ENCODE measurements at regions not wholly inside any gene's neighbourhood (a gene's known extent, or its start where the extent isn't known, plus 50 kb on each side); places are given as distances from the start of the nearest gene placed in this dataset.

GRCh38 chr10:53749439-53749838, 976.9 kb upstream of the MBL2 start:
- DNase-seq (ENCODE audit: low spot score): no peak

DNA sequence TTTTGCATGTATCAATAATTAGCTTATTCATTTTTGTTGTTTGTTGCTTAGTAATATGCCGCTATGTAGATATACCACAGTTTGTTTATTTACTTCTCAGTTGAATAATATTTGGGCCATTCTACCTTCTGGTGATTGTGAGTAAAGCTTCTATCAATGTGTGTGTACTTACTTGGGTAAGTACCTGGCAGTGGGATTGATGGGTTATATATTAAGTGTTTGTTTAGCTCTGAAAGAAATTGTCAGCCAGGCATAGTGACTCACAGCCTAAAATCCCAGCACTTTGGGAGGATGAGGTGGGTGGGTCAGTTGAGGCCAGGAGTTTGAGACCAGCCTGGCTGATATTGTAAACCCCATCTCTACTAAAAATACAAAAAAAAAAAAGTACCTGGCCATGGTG, 975.7 kb upstream of the MBL2 start:
- no peak for DNase-seq (ENCODE audit: low spot score)

- DNase-seq (ENCODE audit: low spot score): no peak
These were observed 972.2 kb upstream of the MBL2 start for GRCh38 chr10:53744746-53745145.

- no peak for DNase-seq (ENCODE audit: low spot score)
These were observed 971.6 kb upstream of the MBL2 start for GRCh38 chr10:53744176-53744575.

DNA sequence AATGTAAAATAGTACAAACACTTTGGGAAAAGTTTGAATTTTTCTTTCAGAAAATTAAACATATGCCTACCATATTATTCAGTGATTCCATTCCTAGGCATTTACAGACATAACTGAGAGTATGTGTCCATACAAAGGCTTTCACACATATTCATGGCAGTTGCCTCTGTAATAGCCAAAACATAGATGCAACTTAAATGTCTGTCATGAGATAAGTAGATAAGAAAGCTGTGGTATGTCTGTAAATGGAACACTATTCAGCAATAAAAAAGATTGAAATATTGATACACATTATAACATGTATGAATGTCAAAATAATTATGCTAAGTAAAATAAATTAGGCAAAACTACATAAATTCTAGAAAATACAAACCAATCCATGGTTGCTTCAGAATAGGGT, 964.5 kb upstream of the MBL2 start:
- DNase-seq (ENCODE audit: low spot score): no peak

- DNase-seq (ENCODE audit: low spot score): no peak
These were observed 954.3 kb upstream of the MBL2 start for GRCh38 chr10:53726921-53727320.

GRCh38 chr10:53724581-53724980, 952.0 kb upstream of the MBL2 start:
- DNase-seq (ENCODE audit: low spot score): no peak

- no peak for DNase-seq (ENCODE audit: low spot score)
These were observed 947.1 kb upstream of the MBL2 start for GRCh38 chr10:53719658-53720057.

DNA sequence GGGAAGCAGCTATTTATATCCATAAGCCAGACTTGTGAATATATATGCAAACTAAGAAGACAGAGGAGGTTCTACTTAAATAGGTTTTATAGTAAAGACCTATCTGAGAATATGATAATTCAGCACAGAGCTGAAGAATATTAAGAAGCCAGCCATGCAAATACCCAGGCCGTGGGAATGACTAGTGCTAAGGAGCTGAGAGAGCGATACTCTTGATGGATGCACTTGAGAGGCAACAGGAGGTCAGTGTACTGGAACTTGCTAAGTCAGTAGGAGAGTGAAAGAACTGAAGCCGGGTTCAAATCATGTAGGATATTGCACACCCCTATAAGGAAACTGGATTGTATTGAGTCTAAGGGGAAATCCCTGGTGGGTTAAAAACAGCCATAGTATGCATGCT, 943.6 kb upstream of the MBL2 start:
- DNase-seq (ENCODE audit: low spot score): no peak

GRCh38 chr10:53713431-53713830, 940.8 kb upstream of the MBL2 start:
- DNase-seq (ENCODE audit: low spot score): no peak

DNA sequence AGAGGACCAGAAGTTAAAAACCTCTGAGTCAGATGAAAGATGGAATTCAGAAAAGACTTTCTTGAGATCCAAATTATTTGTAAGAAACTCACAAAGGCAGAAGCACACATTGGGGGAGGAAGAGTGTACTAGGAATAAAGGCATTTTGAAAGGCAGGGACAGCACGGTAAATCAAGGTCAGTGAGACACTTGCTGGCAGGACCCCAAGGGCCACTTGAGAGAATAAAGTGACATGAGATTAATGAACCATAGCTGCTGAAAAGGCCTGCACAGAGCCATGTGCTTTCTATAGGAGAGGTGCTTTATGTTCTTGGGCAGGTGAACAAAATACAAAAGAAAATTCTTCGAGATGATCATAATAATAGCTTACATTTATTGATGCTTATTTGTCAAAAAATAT, 929.9 kb upstream of the MBL2 start:
- no peak for DNase-seq (ENCODE audit: low spot score)

- DNase-seq (ENCODE audit: low spot score): no peak
These were observed 928.6 kb upstream of the MBL2 start for GRCh38 chr10:53701213-53701612.

DNA sequence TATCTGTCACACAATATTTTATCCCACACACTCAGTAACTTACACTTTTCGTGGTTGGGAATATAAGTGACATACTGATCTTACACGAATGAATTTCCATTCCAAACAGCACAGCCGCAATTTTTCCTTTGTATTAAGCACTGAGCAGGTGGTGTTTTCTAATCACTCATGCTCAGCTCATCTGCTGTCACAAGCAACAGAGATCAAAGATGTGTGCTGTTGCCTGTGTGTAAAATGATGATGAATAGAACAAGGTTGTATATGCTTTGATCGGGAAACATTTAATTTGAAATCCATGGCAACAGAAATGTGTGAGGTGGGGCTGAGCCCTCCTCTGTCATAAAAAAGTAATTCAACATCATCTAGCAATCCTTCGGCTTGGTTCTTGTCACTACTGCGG, 927.7 kb upstream of the MBL2 start:
- DNase-seq (ENCODE audit: low spot score): no peak

GRCh38 chr10:53699684-53700083, 927.1 kb upstream of the MBL2 start:
- no peak for DNase-seq (ENCODE audit: low spot score)

GRCh38 chr10:53699231-53699630, 926.6 kb upstream of the MBL2 start:
- DNase-seq (ENCODE audit: low spot score): no peak

DNA sequence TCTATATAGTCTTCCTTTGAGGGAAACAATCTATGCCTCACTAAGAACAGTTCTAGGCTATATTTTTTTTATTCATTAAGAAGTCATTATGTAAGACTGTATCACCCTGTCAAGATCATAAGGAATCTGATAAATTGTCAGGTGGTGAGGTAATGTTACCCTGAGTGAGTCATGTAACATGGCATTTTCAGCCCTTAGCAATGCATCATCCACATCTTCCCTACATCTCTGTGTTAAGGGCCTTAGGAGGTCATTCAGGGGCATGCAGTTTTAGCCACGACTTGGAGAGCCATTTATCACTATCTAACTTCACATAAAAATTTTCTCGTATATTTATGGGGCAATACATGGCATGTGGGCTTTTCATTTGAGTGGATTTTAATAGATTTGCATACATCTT, 924.5 kb upstream of the MBL2 start:
- DNase-seq (ENCODE audit: low spot score): no peak

DNA sequence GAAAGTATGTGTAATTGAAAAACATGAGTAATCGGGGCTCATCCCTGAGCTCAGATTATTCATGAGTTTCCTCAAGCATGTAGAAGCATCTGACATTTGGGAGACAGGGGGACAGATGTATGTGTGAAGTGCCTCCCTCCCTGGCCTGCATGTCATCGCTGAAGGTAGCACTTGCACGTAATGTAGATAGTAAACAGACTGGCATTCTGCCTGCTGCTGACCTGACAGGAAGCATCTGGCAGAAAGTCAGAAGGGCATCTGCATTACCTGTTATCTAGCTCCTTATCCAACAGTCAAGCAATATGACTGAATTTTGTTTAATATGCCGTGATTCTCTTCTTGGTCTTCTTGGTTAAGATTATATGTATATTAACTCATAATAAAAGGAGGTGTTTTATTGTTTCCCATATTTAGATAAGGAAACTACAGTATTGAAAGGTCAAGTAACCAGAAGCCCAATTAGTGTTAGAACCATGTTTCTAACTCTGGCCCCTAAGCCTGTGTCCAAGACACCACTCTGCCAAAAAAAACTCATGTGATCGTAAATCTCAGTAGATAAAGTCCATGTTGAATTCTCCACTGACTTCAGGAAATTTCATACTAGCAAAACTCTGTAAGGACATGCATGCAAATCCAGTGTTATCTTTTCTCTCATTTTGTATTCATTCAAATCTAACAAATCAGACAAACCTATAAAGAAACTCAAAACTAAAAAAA, 918.1 kb upstream of the MBL2 start:
- no peak for DNase-seq (ENCODE audit: low spot score)

DNA sequence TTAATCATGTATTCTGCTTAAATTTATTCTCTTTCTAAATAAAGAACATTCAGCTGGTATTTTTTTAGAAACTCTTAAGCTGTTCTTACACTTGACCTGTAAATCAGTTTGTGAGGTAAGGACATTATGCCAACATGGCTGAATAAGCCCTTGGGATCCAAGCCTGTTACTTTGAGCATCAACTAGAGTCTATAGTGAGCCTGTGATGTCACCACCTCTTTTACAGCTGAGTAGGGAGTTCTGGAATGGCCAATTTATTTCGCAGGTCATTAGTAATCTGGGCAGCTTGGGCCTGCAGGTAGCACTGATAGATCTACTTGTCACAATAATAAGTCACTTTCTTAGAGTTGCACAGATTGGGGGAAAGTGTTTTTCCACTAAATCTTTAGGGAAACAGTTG, 915.2 kb upstream of the MBL2 start:
- DNase-seq (ENCODE audit: low spot score): no peak

DNA sequence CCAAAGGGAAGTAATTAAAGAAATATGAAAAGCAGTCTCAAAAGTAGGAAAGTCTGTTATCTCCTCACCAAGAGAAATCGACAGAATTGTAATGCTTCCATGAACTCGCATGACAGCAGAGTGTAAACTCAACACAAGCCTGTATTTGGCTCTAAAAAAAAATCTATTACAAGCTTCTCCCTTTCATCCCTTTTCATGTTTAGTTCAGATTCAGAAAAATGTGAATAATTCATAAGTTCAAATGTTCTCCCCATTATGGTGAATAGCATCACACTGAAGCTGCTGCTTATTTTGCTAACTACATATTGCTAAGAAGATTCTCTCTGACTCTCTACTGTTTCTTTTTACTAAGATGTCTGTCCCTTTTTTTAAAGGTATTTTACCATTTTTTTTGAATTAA, 910.3 kb upstream of the MBL2 start:
- no peak for DNase-seq (ENCODE audit: low spot score)

GRCh38 chr10:53682458-53682857, 909.9 kb upstream of the MBL2 start:
- DNase-seq (ENCODE audit: low spot score): no peak

GRCh38 chr10:53679666-53680065, 907.1 kb upstream of the MBL2 start:
- DNase-seq (ENCODE audit: low spot score): no peak

DNA sequence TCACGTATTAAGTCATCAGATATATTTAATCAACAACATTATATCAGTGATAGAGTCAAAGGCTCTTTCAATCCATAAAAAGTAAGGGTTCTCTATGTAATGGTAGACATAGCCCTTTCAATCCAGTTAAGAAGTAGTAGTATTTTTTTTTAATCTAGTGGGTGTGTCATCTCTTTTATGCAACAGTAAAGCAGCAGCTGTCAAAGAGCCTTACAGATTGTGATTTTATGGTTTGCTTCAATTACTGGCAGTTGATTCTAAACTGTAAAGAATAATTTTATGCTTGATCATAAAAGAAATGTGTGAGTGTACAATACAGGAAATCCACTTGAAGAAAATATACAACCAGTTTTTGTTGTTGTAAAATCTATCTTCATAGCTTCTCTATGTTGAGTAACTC, 902.6 kb upstream of the MBL2 start:
- DNase-seq (ENCODE audit: low spot score): no peak

GRCh38 chr10:53667063-53667462, 894.5 kb upstream of the MBL2 start:
- no peak for DNase-seq (ENCODE audit: low spot score)

- no peak for DNase-seq (ENCODE audit: low spot score)
These were observed 891.9 kb upstream of the MBL2 start for GRCh38 chr10:53664282-53665019.
